GM12878 (cell line): ENCODE measurements at regions not wholly inside any gene's neighbourhood (a gene's known extent, or its start where the extent isn't known, plus 50 kb on each side); places are given as distances from the start of the nearest gene placed in this dataset.

Experiments
- ATAC-seq: fragments of 200-7000 bp; cut with Tn5 transposase; 3 replicates; pipeline ENCODE4 v1.9.1; 2020; ENCODE audit warnings: mild to moderate bottlenecking, moderate library complexity
- BruUV-seq: library from RNA; stranded (reverse); fragments of 400-500 nt; replicated peaks from 2 replicates; lab custom pipeline; 2021; lab: Mats Ljungman, UMichigan
- CTCF ChIA-PET: fragments of 300-600 bp; sonication (Branson Sonifier 250); formaldehyde crosslinking; extraction: SDS; loops from one replicate; lab custom pipeline; 2021; ENCODE audit warnings: inconsistent platforms; lab: Yijun Ruan, JAX
- POLR2A ChIA-PET: fragments of 350-600 bp; formaldehyde crosslinking; extraction: SDS; loops from one replicate; lab custom pipeline; 2021; ENCODE audit warnings: inconsistent platforms; lab: Charles Lee
- RAD21 ChIA-PET: fragments of 300-600 bp; sonication (Branson Sonifier 250); formaldehyde crosslinking; loops from one replicate; lab custom pipeline; 2023; ENCODE audit warnings: antibody characterized with exemption; ENCODE audit not compliant: unreplicated experiment; lab: Charles Lee
- SMC1A ChIA-PET: fragments of 300-600 bp; sonication (Branson Sonifier 250); formaldehyde crosslinking; loops from one replicate; lab custom pipeline; 2023; ENCODE audit not compliant: unreplicated experiment, uncharacterized antibody; lab: Charles Lee
- DNase-seq: peaks from one replicate; pipeline ENCODE4 v3.0.0-alpha.2; 2011; ENCODE audit warnings: low read depth, low spot score
- FAIRE-seq: peaks from 3 replicates; lab custom pipeline; 2011; peaks lifted over from hg19 to GRCh38; lab: Jason Lieb, UNC
- H2AFZ ChIP-seq: 2 replicates; pipeline ENCODE4 v1.6.0; 2011; ENCODE audit warnings: low read depth, low read length, control low read depth; ENCODE audit not compliant: control insufficient read depth
- H3K27ac ChIP-seq: 2 replicates; pipeline ENCODE4 v1.5.1; 2011; ENCODE audit warnings: control low read depth; ENCODE audit not compliant: control insufficient read depth, insufficient read depth
- H3K27me3 ChIP-seq, 2 experiments: replicated peaks in 1 of 2; 2 replicates each; pipeline versions ENCODE4 v1.6.0 to v1.6.1; 2011; ENCODE audit warnings: low read length in 1 of 2; ENCODE audit not compliant: control insufficient read depth in 2 of 2, insufficient read depth in 2 of 2
- H3K36me3 ChIP-seq, 2 experiments: 2 replicates each; pipeline ENCODE4 v1.5.1; 2011; ENCODE audit warnings: low read length in 1 of 2; ENCODE audit not compliant: control insufficient read depth in 2 of 2, insufficient read depth in 2 of 2
- H3K4me1 ChIP-seq: 2 replicates; pipeline ENCODE4 v1.6.1; 2011; ENCODE audit warnings: mild to moderate bottlenecking, low read length, moderate library complexity, mixed read lengths; ENCODE audit not compliant: control insufficient read depth, insufficient read depth
- H3K4me2 ChIP-seq: 2 replicates; pipeline ENCODE4 v1.6.0; 2011; ENCODE audit warnings: control low read depth; ENCODE audit not compliant: control insufficient read depth, insufficient read depth
- H3K4me3 ChIP-seq: fragments of 200-600 bp; sonication (generic); 2 replicates; pipeline ENCODE4 v1.5.1; 2016
- H3K79me2 ChIP-seq: 2 replicates; pipeline ENCODE4 v1.6.0; 2011; ENCODE audit warnings: low read length; ENCODE audit not compliant: control insufficient read depth, insufficient read depth
- H3K9ac ChIP-seq: 2 replicates; pipeline ENCODE4 v1.8.0; 2011; ENCODE audit warnings: low read length, control low read depth, mixed read lengths; ENCODE audit not compliant: control insufficient read depth, insufficient read depth
- H3K9me3 ChIP-seq: replicated peaks from 3 replicates; pipeline ENCODE4 v1.5.1; 2011; ENCODE audit warnings: mild to moderate bottlenecking, low read length; ENCODE audit not compliant: control insufficient read depth, insufficient read depth
- H4K20me1 ChIP-seq: 2 replicates; pipeline ENCODE4 v1.6.0; 2011; ENCODE audit not compliant: control insufficient read depth, insufficient read depth
- CBX5 ChIP-seq: sonication (generic); IDR thresholded peaks from 2 replicates; pipeline ENCODE4 v1.6.1; 2016; ENCODE audit warnings: low read depth, moderate library complexity, mild to moderate bottlenecking, inconsistent platforms
- HDGF ChIP-seq: fragments of 450-650 bp; IDR thresholded peaks from 2 replicates; pipeline ENCODE4 v1.6.1; 2016; ENCODE audit warnings: antibody characterized with exemption
- IRF4 ChIP-seq: IDR thresholded peaks from 2 replicates; pipeline ENCODE4 v1.6.1; 2011; ENCODE audit warnings: low read depth, low read length
- KDM1A ChIP-seq: fragments of 200-600 bp; sonication (generic); IDR thresholded peaks from 2 replicates; pipeline ENCODE4 v1.6.1; 2016; ENCODE audit warnings: borderline replicate concordance
- NFIC ChIP-seq: IDR thresholded peaks from 2 replicates; pipeline ENCODE4 v1.6.1; 2012; ENCODE audit warnings: low read depth, mild to moderate bottlenecking, inconsistent platforms, low read length, moderate library complexity
- POLR2AphosphoS2 ChIP-seq: IDR thresholded peaks from 2 replicates; pipeline ENCODE4 v1.6.1; 2011; ENCODE audit warnings: low read depth, mild to moderate bottlenecking, low read length, improper control_type of control experiment, moderate library complexity
- SRF ChIP-seq, 2 experiments: IDR thresholded peaks; 2 replicates each; pipeline ENCODE4 v1.6.1; 2011; ENCODE audit warnings: low read depth in 2 of 2, low read length in 2 of 2, mild to moderate bottlenecking in 1 of 2, moderate library complexity in 1 of 2
- STAT3 ChIP-seq: IDR thresholded peaks from 2 replicates; pipeline ENCODE4 v1.6.1; 2011; ENCODE audit warnings: low read depth, low read length, improper control_type of control experiment
- TARDBP ChIP-seq: IDR thresholded peaks from 2 replicates; pipeline ENCODE4 v1.6.1; 2016; ENCODE audit warnings: borderline replicate concordance
- WGBS: methylation state at CpG from one replicate; pipeline ENCODE4 v1.1.6; 2016; ENCODE audit warnings: low lambda C conversion rate; ENCODE audit not compliant: insufficient replicate concordance, insufficient coverage; ENCODE audit errors: missing lambda C conversion rate; 5-methylcytosine and 5-hydroxymethylcytosine counted together
- in situ Hi-C: fragments of 300-500 bp; cut with MboI; formaldehyde crosslinking; loops from 9 replicates; pipeline ENCODE4 v1.14.3; 2018; ENCODE audit warnings: mixed read lengths
- intact Hi-C: fragments of 100-400 bp; cut with micrococcal nuclease; formaldehyde crosslinking; loops from one replicate; pipeline ENCODE4 v1.14.2; 2022; ENCODE audit not compliant: unreplicated experiment
- TF ChIP-seq, protein P1 (sequence below): fragments of 450-650 bp; IDR thresholded peaks from 2 replicates; pipeline ENCODE4 v1.6.1; 2016; ENCODE audit warnings: mild to moderate bottlenecking
- TF ChIP-seq, protein P2 (sequence below): IDR thresholded peaks from 2 replicates; pipeline ENCODE4 v1.6.1; 2012; ENCODE audit warnings: low read depth, low read length, improper control_type of control experiment
- TF ChIP-seq, protein P3 (sequence below), 3 experiments: IDR thresholded peaks in 2 of 3; conservative IDR thresholded peaks in 1 of 3; 2 replicates each; pipeline ENCODE4 v1.5.1; 2011; ENCODE audit warnings: low read depth in 3 of 3, low read length in 3 of 3, mild to moderate bottlenecking in 3 of 3, control low read depth in 2 of 3, moderate library complexity in 2 of 3, inconsistent platforms in 1 of 3, mixed read lengths in 1 of 3; ENCODE audit not compliant: control insufficient read depth in 2 of 3, insufficient read depth in 1 of 3; ENCODE audit errors: extremely low read depth in 1 of 3
- TF ChIP-seq, protein P4 (sequence below): fragments of 450-650 bp; IDR thresholded peaks from 2 replicates; pipeline ENCODE4 v1.6.1; 2017; ENCODE audit warnings: antibody characterized with exemption, mild to moderate bottlenecking, moderate library complexity

DNA sequence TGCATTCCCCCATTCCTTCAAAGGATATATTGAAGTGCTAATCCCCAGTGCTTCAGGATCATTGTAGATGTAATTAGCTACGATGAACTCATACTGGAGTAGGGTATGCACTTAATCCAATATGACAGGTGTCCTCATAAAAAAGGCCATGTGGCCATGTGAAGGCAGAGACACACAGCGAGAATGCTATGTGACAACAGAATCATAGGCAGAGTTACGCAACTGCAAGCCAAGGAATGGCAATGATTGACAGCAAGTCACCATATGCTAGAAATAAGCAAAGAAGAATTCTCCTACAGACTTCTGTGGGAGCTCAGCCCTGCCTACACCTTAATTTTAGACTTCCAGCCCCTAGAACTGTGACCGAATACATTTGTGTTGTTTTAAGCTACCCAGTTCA is 875.6 kb upstream of the ROBO1 start (continued):
- TF ChIP-seq, protein P1, sequence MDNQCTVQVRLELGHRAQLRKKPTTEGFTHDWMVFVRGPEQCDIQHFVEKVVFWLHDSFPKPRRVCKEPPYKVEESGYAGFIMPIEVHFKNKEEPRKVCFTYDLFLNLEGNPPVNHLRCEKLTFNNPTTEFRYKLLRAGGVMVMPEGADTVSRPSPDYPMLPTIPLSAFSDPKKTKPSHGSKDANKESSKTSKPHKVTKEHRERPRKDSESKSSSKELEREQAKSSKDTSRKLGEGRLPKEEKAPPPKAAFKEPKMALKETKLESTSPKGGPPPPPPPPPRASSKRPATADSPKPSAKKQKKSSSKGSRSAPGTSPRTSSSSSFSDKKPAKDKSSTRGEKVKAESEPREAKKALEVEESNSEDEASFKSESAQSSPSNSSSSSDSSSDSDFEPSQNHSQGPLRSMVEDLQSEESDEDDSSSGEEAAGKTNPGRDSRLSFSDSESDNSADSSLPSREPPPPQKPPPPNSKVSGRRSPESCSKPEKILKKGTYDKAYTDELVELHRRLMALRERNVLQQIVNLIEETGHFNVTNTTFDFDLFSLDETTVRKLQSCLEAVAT, result no peak
- TF ChIP-seq POLR2AphosphoS2 (no peak), IRF4 (no peak), CBX5 (no peak)
- TF ChIP-seq, protein P2, sequence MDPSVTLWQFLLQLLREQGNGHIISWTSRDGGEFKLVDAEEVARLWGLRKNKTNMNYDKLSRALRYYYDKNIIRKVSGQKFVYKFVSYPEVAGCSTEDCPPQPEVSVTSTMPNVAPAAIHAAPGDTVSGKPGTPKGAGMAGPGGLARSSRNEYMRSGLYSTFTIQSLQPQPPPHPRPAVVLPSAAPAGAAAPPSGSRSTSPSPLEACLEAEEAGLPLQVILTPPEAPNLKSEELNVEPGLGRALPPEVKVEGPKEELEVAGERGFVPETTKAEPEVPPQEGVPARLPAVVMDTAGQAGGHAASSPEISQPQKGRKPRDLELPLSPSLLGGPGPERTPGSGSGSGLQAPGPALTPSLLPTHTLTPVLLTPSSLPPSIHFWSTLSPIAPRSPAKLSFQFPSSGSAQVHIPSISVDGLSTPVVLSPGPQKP, result no peak

DNA sequence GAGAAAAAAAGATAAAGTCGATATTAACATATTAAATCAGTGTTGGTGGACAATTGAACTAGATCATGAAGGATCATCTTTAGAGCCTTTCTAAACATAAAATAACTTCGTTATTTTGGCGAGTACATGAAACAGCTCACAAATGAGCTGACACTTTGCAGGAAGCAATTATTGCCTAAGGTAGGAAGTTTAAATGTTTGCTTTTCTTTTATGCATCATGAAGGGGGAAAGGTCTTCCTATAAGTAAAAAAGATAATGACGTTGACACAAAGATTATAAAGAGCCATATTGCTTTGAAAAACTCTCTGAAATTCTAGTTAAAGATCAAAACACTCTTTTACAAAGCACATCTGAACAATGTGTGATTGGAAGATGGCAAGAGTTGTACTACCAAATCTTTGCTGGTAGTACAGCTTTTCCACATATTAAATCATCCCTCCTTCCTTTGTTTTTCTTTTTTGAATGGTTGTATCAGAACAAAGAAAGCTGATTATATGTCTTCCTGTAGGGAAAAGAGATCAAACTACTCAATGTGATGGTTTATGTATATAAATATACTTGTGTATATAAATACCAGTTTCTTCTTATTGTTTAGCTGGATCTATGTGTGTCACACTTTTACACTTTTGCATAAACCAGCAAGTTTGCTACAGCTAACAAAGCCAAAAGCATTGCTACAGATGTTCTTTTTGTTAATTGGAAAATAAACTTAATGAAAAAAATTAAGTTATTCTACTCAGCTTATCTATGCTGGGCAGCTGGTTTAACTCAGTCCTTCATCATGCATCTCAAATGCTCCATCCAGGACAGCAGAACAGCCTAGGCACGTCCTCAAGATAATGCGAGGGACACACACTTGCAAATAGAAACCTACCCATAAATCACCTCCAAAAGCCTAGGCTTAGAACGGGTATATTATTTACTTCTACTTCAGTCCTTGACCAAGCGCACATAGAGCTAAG is 850.8 kb upstream of the ROBO1 start:
- POLR2A ChIA-PET, result no interaction called here
- in situ Hi-C loops (no loop called here), intact Hi-C loops (no loop called here)
- no peak overlapping the region for H3K4me2 ChIP-seq
- H3K4me3 ChIP-seq, result no peak overlapping the region
- H3K9ac ChIP-seq, result no peak overlapping the region
- no peaks in the 10 kb centered on the region for H3K27me3 ChIP-seq
- no peaks in the 10 kb centered on the region for H3K4me1 ChIP-seq
- H2AFZ ChIP-seq, result no peak overlapping the region
- DNase-seq, result no peak
- no peak overlapping the region for H3K27ac ChIP-seq
- WGBS, result 59% methylated on average over 8 of the region's 8 CpGs
- no TSS peak for BruUV-seq
- no peaks in the 10 kb centered on the region for H3K36me3 ChIP-seq
- CTCF ChIA-PET, result no interaction called here
- RAD21 ChIA-PET, result no interaction called here
- H3K9me3 ChIP-seq, result no peaks in the 10 kb centered on the region
- ATAC-seq, result no peak
- FAIRE-seq, result no peak
- H3K79me2 ChIP-seq, result no peaks in the 10 kb centered on the region
- SMC1A ChIA-PET, result no interaction called here
- H4K20me1 ChIP-seq, result no peaks in the 10 kb centered on the region
- TF ChIP-seq, protein P3, sequence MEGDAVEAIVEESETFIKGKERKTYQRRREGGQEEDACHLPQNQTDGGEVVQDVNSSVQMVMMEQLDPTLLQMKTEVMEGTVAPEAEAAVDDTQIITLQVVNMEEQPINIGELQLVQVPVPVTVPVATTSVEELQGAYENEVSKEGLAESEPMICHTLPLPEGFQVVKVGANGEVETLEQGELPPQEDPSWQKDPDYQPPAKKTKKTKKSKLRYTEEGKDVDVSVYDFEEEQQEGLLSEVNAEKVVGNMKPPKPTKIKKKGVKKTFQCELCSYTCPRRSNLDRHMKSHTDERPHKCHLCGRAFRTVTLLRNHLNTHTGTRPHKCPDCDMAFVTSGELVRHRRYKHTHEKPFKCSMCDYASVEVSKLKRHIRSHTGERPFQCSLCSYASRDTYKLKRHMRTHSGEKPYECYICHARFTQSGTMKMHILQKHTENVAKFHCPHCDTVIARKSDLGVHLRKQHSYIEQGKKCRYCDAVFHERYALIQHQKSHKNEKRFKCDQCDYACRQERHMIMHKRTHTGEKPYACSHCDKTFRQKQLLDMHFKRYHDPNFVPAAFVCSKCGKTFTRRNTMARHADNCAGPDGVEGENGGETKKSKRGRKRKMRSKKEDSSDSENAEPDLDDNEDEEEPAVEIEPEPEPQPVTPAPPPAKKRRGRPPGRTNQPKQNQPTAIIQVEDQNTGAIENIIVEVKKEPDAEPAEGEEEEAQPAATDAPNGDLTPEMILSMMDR (IDR thresholded peaks at IDR 0.05 in 2 of 3, conservative IDR thresholded peaks at IDR 0.05 in 1 of 3; ENCODE audit: control insufficient read depth in 2 of 3, extremely low read depth in 1 of 3, insufficient read depth in 1 of 3, low read depth in 3 of 3, low read length in 3 of 3), result no peak
- no peak for TF ChIP-seq STAT3
- TF ChIP-seq, protein P4, sequence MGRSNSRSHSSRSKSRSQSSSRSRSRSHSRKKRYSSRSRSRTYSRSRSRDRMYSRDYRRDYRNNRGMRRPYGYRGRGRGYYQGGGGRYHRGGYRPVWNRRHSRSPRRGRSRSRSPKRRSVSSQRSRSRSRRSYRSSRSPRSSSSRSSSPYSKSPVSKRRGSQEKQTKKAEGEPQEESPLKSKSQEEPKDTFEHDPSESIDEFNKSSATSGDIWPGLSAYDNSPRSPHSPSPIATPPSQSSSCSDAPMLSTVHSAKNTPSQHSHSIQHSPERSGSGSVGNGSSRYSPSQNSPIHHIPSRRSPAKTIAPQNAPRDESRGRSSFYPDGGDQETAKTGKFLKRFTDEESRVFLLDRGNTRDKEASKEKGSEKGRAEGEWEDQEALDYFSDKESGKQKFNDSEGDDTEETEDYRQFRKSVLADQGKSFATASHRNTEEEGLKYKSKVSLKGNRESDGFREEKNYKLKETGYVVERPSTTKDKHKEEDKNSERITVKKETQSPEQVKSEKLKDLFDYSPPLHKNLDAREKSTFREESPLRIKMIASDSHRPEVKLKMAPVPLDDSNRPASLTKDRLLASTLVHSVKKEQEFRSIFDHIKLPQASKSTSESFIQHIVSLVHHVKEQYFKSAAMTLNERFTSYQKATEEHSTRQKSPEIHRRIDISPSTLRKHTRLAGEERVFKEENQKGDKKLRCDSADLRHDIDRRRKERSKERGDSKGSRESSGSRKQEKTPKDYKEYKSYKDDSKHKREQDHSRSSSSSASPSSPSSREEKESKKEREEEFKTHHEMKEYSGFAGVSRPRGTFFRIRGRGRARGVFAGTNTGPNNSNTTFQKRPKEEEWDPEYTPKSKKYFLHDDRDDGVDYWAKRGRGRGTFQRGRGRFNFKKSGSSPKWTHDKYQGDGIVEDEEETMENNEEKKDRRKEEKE, result no peak
- TF ChIP-seq, protein P2, result no peak
- no peak for TF ChIP-seq SRF (IDR thresholded peaks at IDR 0.05; ENCODE audit: low read depth in 2 of 2, low read length in 2 of 2)
- no peak for TF ChIP-seq CBX5
- TF ChIP-seq NFIC, result no peak
- no peak for TF ChIP-seq HDGF
- no peak for TF ChIP-seq KDM1A
- no peak for TF ChIP-seq TARDBP
